Upper lobe of right lung (tissue), 1 donor: ENCODE measurements at regions not wholly inside any gene's neighbourhood (a gene's known extent, or its start where the extent isn't known, plus 50 kb on each side); places are given as distances from the start of the nearest gene placed in this dataset.

Source experiments
- ATAC-seq: fragments of 200-7000 bp; cut with Tn5 transposase; one replicate; pipeline ENCODE4 v1.9.1; 2020; ENCODE audit warnings: mild to moderate bottlenecking, moderate library complexity
- DNase-seq: peaks from one replicate; pipeline ENCODE4 v3.0.0-alpha.2; 2020
- H3K27ac ChIP-seq: fragments of 200-600 bp; one replicate; pipeline ENCODE4 v1.8.0; 2022
- H3K27me3 ChIP-seq: fragments of 200-600 bp; one replicate; pipeline ENCODE4 v1.8.0; 2022; ENCODE audit warnings: mild to moderate bottlenecking
- H3K36me3 ChIP-seq: fragments of 200-600 bp; one replicate; pipeline ENCODE4 v1.8.0; 2022
- H3K4me1 ChIP-seq: fragments of 200-600 bp; one replicate; pipeline ENCODE4 v1.8.0; 2022
- H3K4me3 ChIP-seq: fragments of 200-600 bp; one replicate; pipeline ENCODE4 v1.8.0; 2022; ENCODE audit warnings: mild to moderate bottlenecking
- H3K9me3 ChIP-seq: fragments of 200-600 bp; one replicate; pipeline ENCODE4 v1.8.0; 2022
- CTCF ChIP-seq: fragments of 200-600 bp; IDR thresholded peaks from one replicate; pipeline ENCODE4 v1.8.0; 2022; ENCODE audit warnings: antibody characterized with exemption
- intact Hi-C: fragments of 100-400 bp; cut with DNase I; formaldehyde crosslinking; loops from one replicate; pipeline ENCODE4 v1.11.0; 2022
- donor health status: DM: no; HTN: yes; CAD: no; lungs with severe emphysema.

GRCh38 chr5:173435447-173435846 is 107.2 kb upstream of the STC2 start:
- ATAC-seq (no peak), DNase-seq (no peak)
- H3K27me3 ChIP-seq: no peaks in the 10 kb centered on the region
- H3K4me3 ChIP-seq: no peak overlapping the region
- H3K9me3 ChIP-seq: no peaks in the 10 kb centered on the region
- TF ChIP-seq CTCF: no peak
- H3K27ac ChIP-seq: no peak overlapping the region
- no peaks in the 10 kb centered on the region for H3K4me1 ChIP-seq
- H3K36me3 ChIP-seq: no peaks in the 10 kb centered on the region
- intact Hi-C loops: no loop called here

- intact Hi-C loops: no loop called here
- ATAC-seq: no peak
Observed at GRCh38 chr5:173434270-173434669, 106.1 kb upstream of the STC2 start.

GRCh38 chr5:173430394-173430793 is 102.2 kb upstream of the STC2 start:
- ATAC-seq (no peak), DNase-seq (no peak)
- no peak for TF ChIP-seq CTCF
- Histone ChIP-seq H3K4me1 (no peaks in the 10 kb centered on the region), H3K4me3 (no peak overlapping the region), H3K9me3 (no peaks in the 10 kb centered on the region), H3K27ac (no peak overlapping the region), H3K27me3 (no peaks in the 10 kb centered on the region), H3K36me3 (no peaks in the 10 kb centered on the region)
- intact Hi-C loops: no loop called here

More at GRCh38 chr5:173434270-173434669, 106.1 kb upstream of the STC2 start:
- H3K36me3 ChIP-seq: no peaks in the 10 kb centered on the region
- no peaks in the 10 kb centered on the region for H3K27me3 ChIP-seq
- DNase-seq: no peak
- no peaks in the 10 kb centered on the region for H3K9me3 ChIP-seq
- H3K27ac ChIP-seq: no peak overlapping the region
- H3K4me1 ChIP-seq: no peaks in the 10 kb centered on the region
- TF ChIP-seq CTCF: no peak
- no peak overlapping the region for H3K4me3 ChIP-seq

GRCh38 chr5:173429489-173430150 is 101.4 kb upstream of the STC2 start:
- DNase-seq (no peak), ATAC-seq (no peak)
- Histone ChIP-seq H3K27ac (no peak overlapping the region), H3K4me3 (no peak overlapping the region), H3K4me1 (no peaks in the 10 kb centered on the region), H3K36me3 (no peaks in the 10 kb centered on the region), H3K27me3 (no peaks in the 10 kb centered on the region), H3K9me3 (no peaks in the 10 kb centered on the region)
- intact Hi-C loops: no loop called here
- TF ChIP-seq CTCF: no peak

GRCh38 chr5:173423452-173424117 is 95.4 kb upstream of the STC2 start:
- no peak for TF ChIP-seq CTCF
- intact Hi-C loops: no loop called here
- no peak for ATAC-seq
- no peak for DNase-seq
- H3K4me3 ChIP-seq: no peak overlapping the region
- no peaks in the 10 kb centered on the region for H3K27me3 ChIP-seq
- H3K9me3 ChIP-seq: no peaks in the 10 kb centered on the region
- H3K4me1 ChIP-seq: no peaks in the 10 kb centered on the region
- H3K36me3 ChIP-seq: no peaks in the 10 kb centered on the region
- no peak overlapping the region for H3K27ac ChIP-seq
